A172 (cell line): ENCODE measurements at regions not wholly inside any gene's neighbourhood (a gene's known extent, or its start where the extent isn't known, plus 50 kb on each side); places are given as distances from the start of the nearest gene placed in this dataset.
"Not testable (repeated sequence)": the region's sequence is repeated elsewhere in the genome, so short reads cannot be mapped to it uniquely, and the experiment has no call there.

ENCODE experiments used
- DNase-seq: peaks from one replicate; pipeline ENCODE4 v3.0.0-alpha.2; 2015; ENCODE audit warnings: low spot score

DNA sequence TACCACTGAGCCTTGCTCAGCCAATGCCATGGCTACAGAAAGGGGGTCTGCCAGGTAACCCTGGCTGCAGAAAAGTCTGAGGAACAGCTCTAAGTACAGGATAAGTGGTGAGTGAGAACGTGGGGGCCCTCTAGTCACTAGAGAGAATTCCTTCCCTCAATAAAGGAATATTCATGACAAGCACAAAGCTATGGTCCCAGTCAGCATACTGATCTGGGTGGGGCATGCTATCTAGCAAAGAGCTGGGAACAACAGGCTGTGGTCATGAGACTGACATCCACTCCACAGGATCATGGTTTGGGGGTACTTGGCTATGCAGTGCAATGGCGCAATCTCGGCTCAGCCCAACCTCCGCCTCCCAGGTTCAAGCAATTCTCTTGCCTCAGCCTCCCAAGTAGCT is 140.4 kb downstream of the MTHFS start:
- DNase-seq, result no peak

DNA sequence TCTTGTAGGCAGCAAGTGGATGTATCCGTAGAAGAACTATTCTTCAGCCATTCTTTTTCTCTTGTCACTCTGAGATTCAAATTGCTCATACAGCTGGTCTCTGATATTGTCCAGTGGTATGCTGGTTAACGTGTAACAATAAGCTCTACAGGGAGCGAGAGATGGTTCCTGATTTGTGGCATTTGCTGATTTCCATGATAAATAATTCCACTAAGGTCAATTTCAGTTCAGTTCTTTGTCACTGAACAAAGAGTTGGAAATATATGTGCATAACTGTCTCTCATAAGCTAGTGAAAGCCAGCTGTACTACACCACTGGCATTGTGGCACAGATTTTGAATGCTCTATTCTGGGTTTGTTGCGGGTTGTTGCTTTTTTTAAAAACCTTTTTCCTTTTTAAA is 131.7 kb downstream of the MTHFS start:
- DNase-seq, result no peak

DNA sequence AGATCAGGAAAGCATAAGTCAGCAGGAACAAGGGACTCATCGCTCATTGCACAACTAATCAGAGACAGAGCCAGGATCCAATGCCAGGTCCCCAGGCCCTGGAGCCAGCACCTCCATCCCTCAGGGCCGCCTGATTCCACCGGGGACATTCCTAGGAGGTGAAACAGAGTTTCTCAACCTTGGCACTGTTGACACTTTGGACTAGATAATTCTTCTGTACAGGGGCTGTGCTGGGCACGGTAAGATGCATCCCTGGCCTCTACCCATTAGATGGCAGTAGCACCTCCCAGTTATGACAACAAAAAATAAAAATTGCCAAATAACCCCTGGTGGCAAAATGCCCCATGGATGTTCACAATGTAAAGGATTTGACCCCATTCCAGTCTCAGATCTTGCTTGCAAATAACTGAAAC is 127.7 kb downstream of the MTHFS start:
- DNase-seq, result peak; percentile 3

DNA sequence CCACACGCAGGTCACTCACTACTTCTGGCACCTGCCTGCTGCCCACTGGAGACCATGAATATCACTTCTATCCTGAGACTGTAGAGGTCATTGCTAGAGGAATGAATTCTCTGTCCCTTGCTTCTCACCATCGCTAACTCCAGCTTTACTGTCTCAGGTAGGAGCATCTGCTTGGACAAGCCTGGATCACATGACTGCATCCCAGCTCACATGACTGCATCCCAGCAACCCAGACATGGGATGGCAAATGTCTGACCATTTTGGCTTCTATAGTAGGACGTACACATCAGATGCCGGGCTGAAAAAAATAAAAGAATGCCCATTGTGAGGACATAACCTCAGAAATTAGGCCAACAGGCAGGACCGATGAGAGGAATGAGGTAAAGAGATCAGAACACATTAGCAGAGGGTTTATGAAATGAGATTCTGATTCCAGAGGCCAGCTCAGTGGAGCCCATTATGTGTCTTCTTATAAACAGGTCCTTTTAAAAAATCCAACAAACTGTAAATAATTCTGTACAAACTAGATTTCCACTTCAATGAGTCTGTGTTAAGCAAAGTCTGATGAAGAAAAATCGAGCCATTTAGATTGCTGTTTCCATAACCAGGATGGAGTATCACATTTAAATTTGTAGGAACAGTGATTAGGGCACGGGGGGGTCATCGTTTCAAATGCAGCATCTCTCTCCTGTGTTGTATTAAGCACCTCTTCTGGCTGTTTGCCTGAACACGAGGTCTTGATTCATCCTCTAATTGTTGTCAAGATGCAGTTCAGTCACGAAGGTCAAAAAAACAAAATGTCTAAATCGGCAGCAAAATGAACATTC is 126.7 kb downstream of the MTHFS start:
- no peak for DNase-seq

DNA sequence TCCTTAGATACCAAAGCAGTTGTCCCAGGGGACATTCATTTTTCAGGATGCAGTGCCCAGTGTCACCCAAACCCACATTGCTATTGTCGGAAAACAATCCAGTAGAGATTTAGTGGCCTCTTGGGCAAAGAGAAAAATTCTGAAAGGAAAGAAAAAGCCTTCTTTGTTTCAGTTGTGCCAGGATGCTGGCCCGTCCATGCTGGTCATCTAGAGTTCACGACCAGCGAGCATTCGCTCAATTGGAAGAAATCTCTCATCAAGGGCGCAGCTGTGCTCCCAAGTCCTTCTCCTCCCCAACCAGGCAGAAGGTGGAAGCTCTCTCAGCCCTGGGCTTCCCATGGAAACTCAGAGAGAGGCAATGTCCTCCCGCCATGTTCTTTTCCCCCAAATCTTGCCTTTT is 123.7 kb downstream of the MTHFS start:
- no peak for DNase-seq

DNA sequence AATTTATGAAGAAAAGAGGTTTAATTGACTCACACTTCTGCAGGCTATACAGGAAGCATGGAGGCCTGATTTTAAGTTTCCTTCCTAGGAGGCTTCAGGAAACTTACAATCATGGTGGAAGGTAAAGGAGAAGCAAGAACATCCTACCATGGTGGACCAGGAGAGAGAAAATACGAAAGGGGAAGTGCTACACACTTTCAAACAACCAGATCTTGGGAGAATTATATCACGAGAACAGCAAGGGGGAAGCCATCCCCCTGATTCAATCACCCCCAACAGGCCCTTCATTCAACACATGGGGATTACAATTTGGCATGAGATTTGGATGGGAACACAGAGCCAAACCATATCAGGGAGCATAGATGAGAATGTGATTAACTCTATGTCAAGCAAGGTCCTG is 121.0 kb downstream of the MTHFS start:
- DNase-seq, result no peak

DNA sequence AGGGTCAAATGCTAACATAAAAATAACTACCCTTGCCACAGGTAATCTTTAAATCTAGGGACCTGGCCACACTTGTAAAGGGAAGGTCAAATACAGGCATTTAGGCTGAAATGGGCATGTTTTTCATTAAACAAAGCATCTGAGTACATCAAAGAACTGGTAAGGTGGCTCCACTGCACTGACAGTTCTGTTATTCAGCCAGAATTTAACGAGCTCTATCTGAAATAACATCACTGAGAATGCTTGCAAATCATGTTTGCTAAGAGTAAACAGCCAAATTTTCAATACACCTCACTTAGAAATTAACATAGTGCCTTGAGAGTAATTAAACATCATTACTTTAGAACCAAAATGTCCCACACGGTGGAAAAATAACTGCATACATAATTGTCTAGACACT is 118.9 kb downstream of the MTHFS start:
- DNase-seq, result no peak

DNA sequence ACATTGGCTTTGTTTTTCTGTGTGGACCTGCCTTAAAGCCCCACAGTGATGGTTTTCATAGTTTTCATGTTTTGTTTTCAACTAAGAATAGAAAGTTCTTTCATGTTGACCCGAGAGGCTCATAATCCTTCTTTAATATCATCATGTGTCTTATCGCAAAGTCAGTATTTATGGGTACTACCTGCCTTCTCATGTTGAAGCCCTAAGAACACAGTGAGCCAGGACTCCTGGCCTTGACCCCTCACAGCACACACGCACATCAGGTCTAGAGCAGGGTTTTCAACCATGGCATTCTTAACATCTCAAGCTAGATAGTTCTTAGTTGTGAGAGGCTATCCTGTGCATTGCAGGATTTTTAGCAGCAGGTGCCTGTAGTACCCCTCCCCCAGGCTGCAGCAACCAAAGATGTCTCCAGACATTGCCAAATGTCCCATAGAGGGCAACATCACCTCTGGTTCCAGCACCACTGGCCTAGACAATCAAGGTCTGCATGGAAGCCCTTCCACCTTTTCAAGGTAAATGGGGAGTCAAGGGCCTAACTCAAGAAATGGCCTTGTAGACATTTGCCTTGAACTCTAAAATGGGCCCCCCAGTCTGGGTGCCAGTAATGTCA is 118.3 kb downstream of the MTHFS start:
- no peak for DNase-seq

DNA sequence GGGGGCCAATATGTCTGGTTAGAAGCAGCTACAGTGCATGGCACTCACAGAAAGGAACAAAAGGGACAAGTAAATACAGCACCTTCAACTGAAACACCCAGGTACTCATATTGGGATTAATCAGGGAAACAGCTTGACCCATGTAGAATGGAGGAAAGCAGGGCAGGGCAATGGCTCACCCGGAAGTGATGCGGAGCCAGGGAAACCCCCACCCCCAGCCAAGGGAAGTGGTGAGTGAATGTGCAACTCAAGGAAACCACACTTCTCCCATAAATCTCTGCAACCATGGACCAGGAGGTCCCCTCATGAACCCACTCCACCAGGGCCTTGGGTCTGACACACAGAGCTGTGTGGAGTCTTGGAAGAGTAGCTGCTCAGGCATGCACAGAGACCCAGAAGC is 117.1 kb downstream of the MTHFS start:
- DNase-seq, result no peak

DNA sequence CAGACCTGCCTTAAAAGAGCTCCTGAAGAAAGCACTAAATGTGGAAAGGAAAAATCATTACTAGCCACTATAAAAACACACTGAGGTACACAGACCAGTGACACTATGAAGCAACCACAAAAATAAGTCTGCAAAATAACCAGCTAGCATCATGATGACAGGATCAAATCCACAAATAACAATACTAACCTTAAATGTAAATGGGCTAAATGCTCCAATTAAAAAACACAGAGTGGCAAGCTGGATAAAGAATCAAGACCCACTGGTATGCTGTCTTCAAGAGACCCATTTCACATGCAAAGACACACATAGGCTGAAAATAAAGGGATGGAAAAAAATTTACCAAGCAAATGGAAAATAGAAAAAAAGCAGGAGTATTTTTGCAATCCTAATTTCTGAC is 114.5 kb downstream of the MTHFS start:
- DNase-seq, result not testable (repeated sequence)
